H1 (cell line): ENCODE measurements at regions not wholly inside any gene's neighbourhood (a gene's known extent, or its start where the extent isn't known, plus 50 kb on each side); places are given as distances from the start of the nearest gene placed in this dataset.

Source experiments
- CTCF ChIA-PET: fragments of 300-600 bp; sonication (Branson Sonifier 250); formaldehyde crosslinking; loops from one replicate; lab custom pipeline; 2021; ENCODE audit not compliant: partially characterized antibody; lab: Charles Lee
- POLR2A ChIA-PET: fragments of 300-600 bp; sonication (Branson Sonifier 250); formaldehyde crosslinking; loops from one replicate; lab custom pipeline; 2021; ENCODE audit warnings: inconsistent platforms; ENCODE audit not compliant: partially characterized antibody; lab: Charles Lee
- DNase-seq, 2 experiments: peaks; one replicate each; pipeline versions ENCODE4 v3.0.0 to v3.0.0-alpha.2; 2010 to 2022; ENCODE audit warnings: low spot score in 2 of 2, low read depth in 1 of 2, mixed read lengths in 1 of 2
- FAIRE-seq: peaks from 2 replicates; lab custom pipeline; 2011; peaks lifted over from hg19 to GRCh38; lab: Jason Lieb, UNC
- H2AFZ ChIP-seq: 2 replicates; pipeline ENCODE4 v1.8.1; 2012; ENCODE audit warnings: low read length, inconsistent platforms
- H2AK5ac ChIP-seq: 2 replicates; pipeline ENCODE4 v1.6.1; 2013; ENCODE audit warnings: low read depth, low read length
- H2BK120ac ChIP-seq: replicated peaks from 2 replicates; pipeline ENCODE3; 2013; ENCODE audit warnings: low read depth, low read length, inconsistent platforms
- H2BK12ac ChIP-seq: 2 replicates; pipeline ENCODE4 v1.6.1; 2013; ENCODE audit warnings: low read depth, low read length
- H2BK15ac ChIP-seq: 2 replicates; pipeline ENCODE4 v1.6.1; 2013; ENCODE audit warnings: low read length
- H2BK20ac ChIP-seq: 2 replicates; pipeline ENCODE4 v1.6.1; 2013; ENCODE audit warnings: low read length
- H2BK5ac ChIP-seq: 2 replicates; pipeline ENCODE4 v1.6.1; 2013; ENCODE audit warnings: low read depth, low read length
- H3K14ac ChIP-seq: 2 replicates; pipeline ENCODE4 v1.6.1; 2013; ENCODE audit warnings: inconsistent platforms; ENCODE audit not compliant: insufficient read length
- H3K18ac ChIP-seq: 2 replicates; pipeline ENCODE4 v1.6.1; 2013; ENCODE audit warnings: low read length; ENCODE audit errors: extremely low read depth
- H3K23ac ChIP-seq: 2 replicates; pipeline ENCODE4 v1.6.1; 2013; ENCODE audit warnings: inconsistent platforms; ENCODE audit not compliant: insufficient read length
- H3K23me2 ChIP-seq: 2 replicates; pipeline ENCODE4 v1.6.1; 2013; ENCODE audit warnings: low read depth, low read length
- H3K27ac ChIP-seq: 2 replicates; pipeline ENCODE4 v1.6.1; 2011; ENCODE audit warnings: low read depth, low read length, inconsistent platforms
- H3K27me3 ChIP-seq, 4 experiments: replicated peaks in 1 of 4; 1 replicate in 1 of 4; 2 replicates in 3 of 4; pipeline versions ENCODE4 v1.6.1 to v1.8.1; 2011 to 2013; ENCODE audit warnings: low read length in 3 of 4, mild to moderate bottlenecking in 3 of 4, inconsistent platforms in 2 of 4, mixed read lengths in 2 of 4, moderate library complexity in 1 of 4; ENCODE audit not compliant: control insufficient read depth in 3 of 4, insufficient read depth in 3 of 4; ENCODE audit errors: extremely low read depth in 1 of 4
- H3K36me3 ChIP-seq, 4 experiments: 2 replicates each; pipeline versions ENCODE4 v1.6.1 to v1.8.1; 2011 to 2013; ENCODE audit warnings: mild to moderate bottlenecking in 4 of 4, low read length in 3 of 4, moderate library complexity in 2 of 4, control low read depth in 1 of 4, inconsistent platforms in 1 of 4; ENCODE audit not compliant: insufficient read depth in 4 of 4, control insufficient read depth in 2 of 4
- H3K4ac ChIP-seq: replicated peaks from 2 replicates; pipeline ENCODE3; 2013; ENCODE audit warnings: low read length, low read depth, mixed read lengths, inconsistent platforms; ENCODE audit not compliant: insufficient read length
- H3K4me1 ChIP-seq, 4 experiments: replicated peaks in 1 of 4; 1 replicate in 1 of 4; 2 replicates in 3 of 4; pipeline versions ENCODE4 v1.6.1 to v1.8.1; 2011 to 2013; ENCODE audit warnings: low read length in 3 of 4, inconsistent platforms in 2 of 4, mixed read lengths in 1 of 4; ENCODE audit not compliant: insufficient read depth in 4 of 4, control insufficient read depth in 3 of 4
- H3K4me2 ChIP-seq, 2 experiments: 2 replicates each; pipeline versions ENCODE4 v1.6.1 to v1.8.1; 2011 to 2013; ENCODE audit warnings: low read depth in 2 of 2, low read length in 2 of 2, control low read depth in 1 of 2, inconsistent platforms in 1 of 2, mild to moderate bottlenecking in 1 of 2; ENCODE audit not compliant: insufficient read depth in 1 of 2
- H3K4me3 ChIP-seq, 4 experiments: fragments of 200-600, 300-600 bp in 1 of 4; sonication (generic), shearing (Covaris generic), sonication (Bioruptor Twin) in 1 of 4; 2 replicates each; pipeline versions ENCODE4 v1.5.1 to v1.8.1; 2011 to 2016; ENCODE audit warnings: low read length in 4 of 4, low read depth in 3 of 4, control low read depth in 2 of 4, inconsistent platforms in 2 of 4, mild to moderate bottlenecking in 2 of 4, mixed read lengths in 1 of 4, moderate library complexity in 1 of 4; ENCODE audit not compliant: insufficient read depth in 2 of 4; ENCODE audit errors: extremely low read depth in 1 of 4
- H3K56ac ChIP-seq: replicated peaks from 2 replicates; pipeline ENCODE3; 2013; ENCODE audit warnings: low read depth, mild to moderate bottlenecking, mixed read lengths, low read length, inconsistent platforms; ENCODE audit not compliant: insufficient read length
- H3K79me1 ChIP-seq: 2 replicates; pipeline ENCODE4 v1.6.1; 2013; ENCODE audit warnings: low read depth, low read length, control low read depth
- H3K79me2 ChIP-seq, 2 experiments: 2 replicates each; pipeline versions ENCODE4 v1.6.1 to v1.8.1; 2012 to 2013; ENCODE audit warnings: low read length in 2 of 2, mild to moderate bottlenecking in 2 of 2, inconsistent platforms in 1 of 2; ENCODE audit not compliant: insufficient read depth in 2 of 2, control insufficient read depth in 1 of 2
- H3K9ac ChIP-seq, 4 experiments: replicated peaks in 1 of 4; 1 replicate in 1 of 4; 2 replicates in 3 of 4; pipeline versions ENCODE4 v1.6.1 to v1.8.1; 2011 to 2013; ENCODE audit warnings: low read depth in 3 of 4, low read length in 3 of 4, control low read depth in 2 of 4, mild to moderate bottlenecking in 2 of 4, moderate library complexity in 2 of 4, inconsistent platforms in 1 of 4; ENCODE audit errors: extremely low read depth in 1 of 4
- H3K9me3 ChIP-seq, 2 experiments: 2 replicates each; pipeline versions ENCODE4 v1.6.1 to v1.8.1; 2012 to 2013; ENCODE audit warnings: mild to moderate bottlenecking in 2 of 2, moderate library complexity in 2 of 2, control low read depth in 1 of 2, inconsistent platforms in 1 of 2, low read depth in 1 of 2, low read length in 1 of 2, mixed read lengths in 1 of 2; ENCODE audit not compliant: insufficient read depth in 2 of 2
- H4K20me1 ChIP-seq, 2 experiments: replicated peaks in 1 of 2; 2 replicates each; pipeline versions ENCODE3 to v1.8.1; 2011 to 2013; ENCODE audit warnings: inconsistent platforms in 2 of 2, low read length in 2 of 2, mild to moderate bottlenecking in 1 of 2; ENCODE audit not compliant: insufficient read depth in 2 of 2, control insufficient read depth in 1 of 2
- H4K5ac ChIP-seq: 2 replicates; pipeline ENCODE4 v1.6.1; 2013; ENCODE audit warnings: low read length, low read depth, mixed read lengths, inconsistent platforms; ENCODE audit not compliant: insufficient read length
- H4K8ac ChIP-seq: 2 replicates; pipeline ENCODE4 v1.8.0; 2013; ENCODE audit warnings: mild to moderate bottlenecking, moderate library complexity, low read length, inconsistent platforms; ENCODE audit not compliant: insufficient read depth; ENCODE audit errors: extremely low read depth
- H4K91ac ChIP-seq: replicated peaks from 2 replicates; pipeline ENCODE3; 2013; ENCODE audit warnings: low read length, mixed read lengths, inconsistent platforms; ENCODE audit not compliant: insufficient read length
- BCL11A ChIP-seq, 2 experiments: IDR thresholded peaks; one replicate each; pipeline ENCODE4 v1.6.1; 2011; ENCODE audit warnings: low read depth in 2 of 2, low read length in 2 of 2, mild to moderate bottlenecking in 2 of 2
- CEBPB ChIP-seq: IDR thresholded peaks from 2 replicates; pipeline ENCODE4 v1.6.1; 2012; ENCODE audit warnings: low read depth, low read length
- TEAD4 ChIP-seq: IDR thresholded peaks from 2 replicates; pipeline ENCODE4 v1.6.1; 2012; ENCODE audit warnings: low read depth, low read length, inconsistent platforms, mixed read lengths
- USF2 ChIP-seq: IDR thresholded peaks from 2 replicates; pipeline ENCODE4 v1.6.1; 2011; ENCODE audit warnings: low read length, improper control_type of control experiment
- WGBS, 2 experiments: shearing (Covaris generic) in 1 of 2; methylation state at CpG; one replicate each; pipeline versions ENCODE4 v1.1.6 to v1.1.7; 2013 to 2015; ENCODE audit warnings: low lambda C conversion rate in 2 of 2, mixed read lengths in 2 of 2, inconsistent platforms in 1 of 2, low coverage in 1 of 2, missing lambda C conversion rate in 1 of 2; ENCODE audit not compliant: insufficient replicate concordance in 2 of 2, insufficient coverage in 1 of 2, insufficient read length in 1 of 2; ENCODE audit errors: extremely low coverage in 1 of 2, missing lambda C conversion rate in 1 of 2; 5-methylcytosine and 5-hydroxymethylcytosine counted together

- H3K36me3 ChIP-seq: no peaks in the 10 kb centered on the region
- no peak overlapping the region for H4K91ac ChIP-seq
- no peak overlapping the region for H2AFZ ChIP-seq
- H4K20me1 ChIP-seq: no peaks in the 10 kb centered on the region
- H3K4me3 ChIP-seq: no peak overlapping the region
- no peak overlapping the region for H3K9ac ChIP-seq
- H2BK120ac ChIP-seq: no peak overlapping the region
- H3K4me1 ChIP-seq: no peaks in the 10 kb centered on the region
- no peak overlapping the region for H3K18ac ChIP-seq
- no peak overlapping the region for H4K5ac ChIP-seq
- H3K27ac ChIP-seq: no peak overlapping the region
- CTCF ChIA-PET: interaction anchor here (0.8 kb wide), 1 partner anchor 23 kb away, joined by 3 read pairs; no protein-coding TSS in a partner anchor
- H3K79me1 ChIP-seq: no peaks in the 10 kb centered on the region
- no peaks in the 10 kb centered on the region for H3K27me3 ChIP-seq
- no peak overlapping the region for H2BK15ac ChIP-seq
- H3K23ac ChIP-seq: no peak overlapping the region
- H3K4ac ChIP-seq: no peak overlapping the region
- WGBS, 2 experiments: 87% methylated on average over 4 of the region's 4 CpGs; no CpG with 5 or more reads in 1 of the 2 experiments
- no peak overlapping the region for H2BK20ac ChIP-seq
- peaks cover 2 to 3% of the 10 kb centered on the region in 2 experiments; a peak in 1 of 4 replicates for H3K9me3 ChIP-seq
- H2BK5ac ChIP-seq: no peak overlapping the region
- no peak overlapping the region for H3K4me2 ChIP-seq
- H2BK12ac ChIP-seq: no peak overlapping the region
- H3K56ac ChIP-seq: no peak overlapping the region
- no peak overlapping the region for H3K14ac ChIP-seq
- H4K8ac ChIP-seq: no peak overlapping the region
- no peaks in the 10 kb centered on the region for H3K79me2 ChIP-seq
- FAIRE-seq (no peak), DNase-seq (no peak)
- POLR2A ChIA-PET: no interaction called here
- H3K23me2 ChIP-seq: no peaks in the 10 kb centered on the region
- H2AK5ac ChIP-seq: no peak overlapping the region
- TF ChIP-seq TEAD4: no peak
- TF ChIP-seq BCL11A (IDR thresholded peaks at IDR 0.05; ENCODE audit: low read depth in 2 of 2, low read length in 2 of 2): no peak
- TF ChIP-seq USF2: no peak
- TF ChIP-seq CEBPB: no peak
Measured at GRCh38 chr10:22779331-22780019, 65.1 kb upstream of the PIP4K2A start.
